ENCODE measurements at regions not wholly inside any gene's neighbourhood (a gene's known extent, or its start where the extent isn't known, plus 50 kb on each side); places are given as distances from the start of the nearest gene placed in this dataset.

DNA sequence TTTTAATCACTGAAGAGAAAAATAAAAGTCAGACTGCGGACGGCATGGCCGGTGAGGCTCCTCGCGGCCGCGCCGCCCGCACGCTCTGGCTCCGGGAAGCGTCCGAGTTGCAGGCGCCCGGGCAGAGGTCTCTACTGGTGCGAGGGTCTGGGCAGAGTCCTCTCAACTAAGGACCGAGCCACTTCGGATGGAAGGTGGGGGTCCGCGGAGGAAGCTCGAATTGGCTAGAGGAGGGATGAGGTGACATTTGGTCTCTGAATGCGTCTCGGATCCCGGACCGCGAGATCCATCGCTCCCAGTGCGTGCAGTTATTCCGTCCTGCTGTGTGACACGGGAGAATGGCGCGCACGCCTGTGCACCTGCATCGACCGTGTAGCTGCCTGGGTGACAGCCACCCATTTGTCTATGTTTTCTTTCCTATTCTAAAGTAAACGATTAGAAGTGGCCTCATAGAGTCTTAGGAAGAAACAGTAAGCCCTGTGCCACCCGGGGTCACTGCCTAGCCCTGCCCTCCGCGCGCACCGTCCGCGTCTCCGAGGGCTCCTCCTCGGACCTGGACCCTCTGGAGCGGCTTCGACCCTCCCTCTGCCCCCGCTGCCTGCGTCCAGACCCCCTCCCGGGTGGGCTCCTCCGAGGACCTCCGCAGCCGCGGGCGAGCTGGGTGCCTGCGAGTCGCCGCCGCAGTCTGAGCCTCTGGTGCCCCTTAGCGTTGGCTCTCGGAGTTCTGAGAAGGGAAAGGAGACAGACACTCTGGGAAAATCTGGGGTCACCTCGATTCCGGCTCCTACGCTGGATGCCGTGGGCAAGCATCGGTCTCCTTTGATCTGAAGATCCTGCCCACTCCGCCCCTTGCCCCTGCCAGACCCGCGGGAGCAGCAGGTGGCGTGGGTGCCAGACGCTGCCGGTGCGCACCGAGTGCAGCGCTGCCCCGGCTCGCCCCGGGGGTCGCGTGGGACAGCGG is 347.4 kb downstream of the LIG4 start:
- no peak for TF ChIP-seq ZFX (IDR thresholded peaks at IDR 0.05)
- TF ChIP-seq, protein P1, sequence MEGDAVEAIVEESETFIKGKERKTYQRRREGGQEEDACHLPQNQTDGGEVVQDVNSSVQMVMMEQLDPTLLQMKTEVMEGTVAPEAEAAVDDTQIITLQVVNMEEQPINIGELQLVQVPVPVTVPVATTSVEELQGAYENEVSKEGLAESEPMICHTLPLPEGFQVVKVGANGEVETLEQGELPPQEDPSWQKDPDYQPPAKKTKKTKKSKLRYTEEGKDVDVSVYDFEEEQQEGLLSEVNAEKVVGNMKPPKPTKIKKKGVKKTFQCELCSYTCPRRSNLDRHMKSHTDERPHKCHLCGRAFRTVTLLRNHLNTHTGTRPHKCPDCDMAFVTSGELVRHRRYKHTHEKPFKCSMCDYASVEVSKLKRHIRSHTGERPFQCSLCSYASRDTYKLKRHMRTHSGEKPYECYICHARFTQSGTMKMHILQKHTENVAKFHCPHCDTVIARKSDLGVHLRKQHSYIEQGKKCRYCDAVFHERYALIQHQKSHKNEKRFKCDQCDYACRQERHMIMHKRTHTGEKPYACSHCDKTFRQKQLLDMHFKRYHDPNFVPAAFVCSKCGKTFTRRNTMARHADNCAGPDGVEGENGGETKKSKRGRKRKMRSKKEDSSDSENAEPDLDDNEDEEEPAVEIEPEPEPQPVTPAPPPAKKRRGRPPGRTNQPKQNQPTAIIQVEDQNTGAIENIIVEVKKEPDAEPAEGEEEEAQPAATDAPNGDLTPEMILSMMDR (conservative IDR thresholded peaks at IDR 0.05) = peak; percentile 25
- no peak overlapping the region for H3K27ac ChIP-seq

DNA sequence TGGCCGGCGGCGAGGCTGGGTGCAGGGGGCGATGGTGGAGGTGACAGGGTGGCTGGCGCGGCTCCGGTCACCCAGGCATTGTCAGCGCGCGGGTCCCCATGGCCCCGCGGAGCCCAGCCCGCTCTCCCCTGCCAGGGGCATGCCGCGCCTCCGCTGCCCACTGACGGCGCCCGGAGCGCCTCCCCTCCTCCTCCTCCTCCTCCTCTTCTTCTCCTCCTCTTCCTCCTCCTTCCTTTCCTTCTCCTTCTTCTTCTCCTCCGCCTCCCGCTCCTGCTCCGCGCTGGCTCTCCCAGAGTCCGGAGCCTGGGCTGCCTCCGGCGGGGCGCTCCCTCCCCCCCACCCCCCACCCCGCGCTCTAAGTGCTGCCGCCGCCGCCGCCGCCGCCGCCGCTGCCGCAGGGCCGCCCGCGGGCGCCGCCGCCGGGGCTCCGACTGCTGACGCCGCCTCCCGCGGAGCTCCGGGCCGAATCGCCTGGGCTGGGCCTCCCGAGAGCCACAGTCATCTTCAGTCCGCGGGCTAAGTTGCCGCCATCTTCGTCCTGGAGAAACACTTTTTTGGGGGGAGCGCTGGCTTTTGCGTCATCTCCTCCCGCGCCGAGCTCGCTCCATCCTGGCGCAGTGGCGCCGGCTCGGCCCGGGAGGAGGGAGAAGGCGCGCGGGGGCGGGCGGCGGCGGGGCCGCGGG is 348.3 kb downstream of the LIG4 start:
- no peak overlapping the region for H3K27ac ChIP-seq
- TF ChIP-seq, protein P1 (conservative IDR thresholded peaks at IDR 0.05) = no peak
- TF ChIP-seq ZFX (IDR thresholded peaks at IDR 0.05) = no peak

DNA sequence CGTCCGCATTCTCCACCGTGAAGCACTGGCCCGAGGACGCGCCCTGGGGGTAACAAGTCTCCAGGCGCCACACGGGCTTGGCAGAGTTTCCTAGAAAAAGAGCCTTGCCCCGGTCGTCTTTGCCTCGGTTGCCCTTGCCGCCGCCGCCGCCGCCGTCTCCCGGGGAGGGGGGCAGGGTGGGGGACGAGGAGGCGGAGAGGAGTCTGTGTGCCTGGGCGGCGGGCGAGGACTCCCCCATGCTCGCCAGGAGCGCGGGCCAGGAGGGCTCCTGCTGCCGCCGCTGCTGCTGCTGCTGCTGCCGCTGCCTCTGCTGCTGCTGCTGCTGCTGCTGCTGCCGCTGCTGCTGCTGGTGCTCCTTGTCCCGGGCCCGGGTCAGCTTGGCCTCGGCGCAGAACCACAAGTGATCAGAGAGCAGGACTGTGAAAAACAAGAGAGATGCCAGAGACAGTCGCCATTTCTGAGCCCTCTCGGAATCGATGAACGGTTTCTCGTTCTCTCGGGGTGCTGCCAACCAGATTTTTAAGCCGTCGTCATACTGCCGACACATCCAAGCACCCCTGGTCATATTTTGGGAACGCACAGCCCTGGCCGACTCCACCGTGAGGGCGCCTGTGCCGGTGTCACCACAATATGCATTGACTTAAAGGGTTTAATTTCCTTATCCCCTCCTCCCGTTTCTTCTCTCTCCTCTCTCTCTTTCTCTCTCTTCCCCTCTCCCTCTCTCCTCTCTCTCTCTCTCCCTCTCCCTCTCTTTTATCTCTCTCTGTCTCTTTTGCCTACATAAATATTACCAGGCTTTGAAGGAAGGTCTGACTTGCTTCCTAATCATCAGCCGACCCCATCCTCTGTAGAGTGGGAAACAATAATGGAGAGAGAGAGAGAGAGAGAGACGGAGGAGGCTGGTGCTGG is 349.1 kb downstream of the LIG4 start:
- no peak overlapping the region for H3K27ac ChIP-seq
- TF ChIP-seq, protein P1 (conservative IDR thresholded peaks at IDR 0.05) = no peak
- no peak for TF ChIP-seq ZFX (IDR thresholded peaks at IDR 0.05)

DNA sequence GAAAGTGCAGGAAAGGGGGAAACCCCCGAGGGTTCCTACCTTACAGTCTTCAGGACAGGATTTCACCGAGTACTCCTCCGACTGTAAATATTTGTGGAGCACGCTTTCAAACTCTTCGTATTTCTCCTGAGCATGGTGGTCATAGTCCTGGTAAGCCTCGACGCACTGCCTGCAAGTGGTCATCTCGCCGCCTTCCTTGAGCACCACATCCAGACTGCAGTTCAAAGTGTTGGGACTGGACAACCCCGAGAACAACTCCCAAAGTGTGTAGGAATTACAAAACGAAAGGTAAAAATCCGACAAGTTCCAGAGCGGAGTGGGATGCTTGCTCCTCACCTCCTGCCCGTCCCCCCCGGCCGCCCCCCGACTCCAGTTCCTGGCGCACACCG is 349.7 kb downstream of the LIG4 start:
- TF ChIP-seq, protein P1 (conservative IDR thresholded peaks at IDR 0.05) = no peak
- no peak for TF ChIP-seq ZFX (IDR thresholded peaks at IDR 0.05)

GRCh38 chr13:107865318-107865575 is 350.1 kb downstream of the LIG4 start:
- H3K27ac ChIP-seq = no peak overlapping the region
- TF ChIP-seq ZFX (IDR thresholded peaks at IDR 0.05) = no peak
- TF ChIP-seq, protein P1 (conservative IDR thresholded peaks at IDR 0.05) = no peak

More for the DNA sequence above, 349.7 kb downstream of the LIG4 start:
- H3K27ac ChIP-seq = no peak overlapping the region

- H3K27ac ChIP-seq = no peak overlapping the region
Measured at GRCh38 chr13:107864543-107865317, 350.6 kb downstream of the LIG4 start.

More at GRCh38 chr13:107864543-107865317, 350.6 kb downstream of the LIG4 start:
- TF ChIP-seq ZFX (IDR thresholded peaks at IDR 0.05) = no peak
- TF ChIP-seq, protein P1 (conservative IDR thresholded peaks at IDR 0.05) = no peak

All from C4-2B (cell line).